ENCODE measurements at regions not wholly inside any gene's neighbourhood (a gene's known extent, or its start where the extent isn't known, plus 50 kb on each side); places are given as distances from the start of the nearest gene placed in this dataset.
"Not testable (repeated sequence)": the region's sequence is repeated elsewhere in the genome, so short reads cannot be mapped to it uniquely, and the experiment has no call there.

- not testable (repeated sequence) for DNase-seq (ENCODE audit: low read depth, low spot score)
Measured at GRCh38 chr20:53669517-53670313, 76.1 kb upstream of the ZNF217 start.

GRCh38 chr20:53668992-53669391 lies 75.4 kb upstream of the ZNF217 start:
- no peak for DNase-seq (ENCODE audit: low read depth, low spot score)

DNA sequence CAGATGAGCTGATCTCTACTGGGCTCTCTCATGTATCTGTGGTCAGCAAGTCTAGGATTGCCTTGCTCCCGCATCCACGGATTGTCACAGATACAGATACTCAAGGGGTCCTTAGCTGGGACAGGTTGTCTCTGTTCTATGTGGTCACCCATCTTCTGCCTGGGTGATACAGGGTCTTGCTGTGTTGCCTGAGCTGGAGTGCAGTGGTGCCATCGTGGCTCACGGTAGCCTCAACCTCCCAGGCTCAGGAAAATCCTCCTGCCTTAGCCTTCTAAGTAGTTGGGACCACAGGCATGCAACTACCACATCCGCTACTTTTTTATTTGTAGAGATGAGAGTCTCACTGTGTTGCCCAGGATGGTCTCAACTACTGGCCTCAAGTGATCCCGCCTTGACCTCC lies 72.5 kb upstream of the ZNF217 start:
- DNase-seq (ENCODE audit: low read depth, low spot score): no peak

DNA sequence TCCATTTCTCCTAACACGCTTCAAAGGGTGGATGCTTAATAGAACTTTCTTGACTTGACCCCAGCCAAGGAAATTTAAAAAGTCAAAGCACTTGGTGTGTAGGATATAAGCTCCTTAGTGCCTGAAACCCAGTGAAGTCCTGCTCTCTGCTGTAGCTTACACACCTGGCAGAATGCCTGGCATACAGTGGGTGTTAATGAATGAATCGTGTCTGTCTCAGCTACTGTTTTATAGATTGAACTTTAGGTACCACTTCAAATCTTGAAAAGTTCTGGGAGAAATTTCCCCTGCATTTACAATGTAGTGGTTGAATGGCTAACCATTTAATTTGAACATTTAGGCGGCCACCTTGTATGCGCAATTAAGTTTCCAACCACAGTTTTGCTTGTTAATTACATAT lies 70.5 kb upstream of the ZNF217 start:
- no peak for DNase-seq (ENCODE audit: low read depth, low spot score)

DNA sequence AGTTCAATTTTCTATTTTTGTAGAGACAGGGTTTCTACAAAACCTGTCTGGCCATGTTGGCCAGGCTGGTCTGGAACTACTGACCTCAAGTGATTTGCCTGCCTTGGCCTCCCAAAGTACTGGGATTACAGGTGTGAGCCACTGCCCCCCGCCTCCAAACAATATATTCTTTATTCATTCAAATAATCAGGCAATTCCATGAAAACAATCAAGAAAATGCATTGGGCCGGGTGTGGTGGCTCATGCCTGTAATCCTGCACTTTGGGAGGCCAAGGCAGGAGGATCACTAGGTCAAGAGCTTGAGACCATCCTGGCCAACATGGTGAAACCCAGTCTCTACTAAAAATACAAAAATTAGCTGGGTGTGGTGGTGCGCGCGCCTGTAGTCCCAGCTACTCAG lies 69.9 kb upstream of the ZNF217 start:
- not testable (repeated sequence) for DNase-seq (ENCODE audit: low read depth, low spot score)

DNA sequence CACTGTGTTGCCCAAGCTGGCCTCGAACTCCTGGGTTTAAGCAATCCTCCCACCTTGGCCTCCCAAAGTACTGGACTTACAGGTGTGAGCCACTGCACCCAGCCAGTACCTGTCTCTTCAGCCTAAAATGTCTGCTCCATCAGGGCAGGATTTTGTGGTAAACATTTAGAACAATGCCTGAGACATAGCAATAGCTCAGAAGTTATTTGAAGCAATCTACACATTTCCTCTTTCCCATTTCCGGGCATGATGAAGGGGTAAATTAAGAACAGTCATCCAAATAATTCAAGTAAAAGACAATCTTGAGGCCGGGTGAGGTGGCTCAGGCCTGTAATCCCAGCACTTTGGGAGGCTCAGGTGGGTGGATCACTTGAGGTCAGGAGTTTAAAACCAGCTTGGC lies 69.0 kb upstream of the ZNF217 start:
- DNase-seq (ENCODE audit: low read depth, low spot score): no peak

DNA sequence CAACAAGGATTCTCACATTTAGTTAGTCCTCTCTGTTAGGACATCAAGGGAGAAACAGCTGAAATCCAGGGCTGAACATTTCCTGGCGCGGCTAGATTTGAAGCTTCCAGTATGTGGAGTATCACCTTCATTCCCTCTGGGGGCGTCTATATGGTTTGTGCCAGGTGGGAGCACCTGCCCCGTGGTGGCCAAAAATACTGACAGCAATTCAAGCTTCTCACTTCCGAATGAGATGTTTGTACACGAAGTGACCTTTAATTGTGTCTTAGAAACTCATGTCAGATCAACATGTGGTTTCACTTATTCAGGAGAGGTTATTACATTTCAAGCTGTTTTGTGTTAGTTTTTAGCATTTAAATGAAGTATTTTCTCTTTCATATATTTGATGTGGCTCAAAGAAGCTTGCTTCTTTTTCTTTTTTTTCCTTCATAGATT lies 67.3 kb upstream of the ZNF217 start:
- no peak for DNase-seq (ENCODE audit: low read depth, low spot score)

- no peak for DNase-seq (ENCODE audit: low read depth, low spot score)
Measured at GRCh38 chr20:53660078-53660909, 66.7 kb upstream of the ZNF217 start.

DNA sequence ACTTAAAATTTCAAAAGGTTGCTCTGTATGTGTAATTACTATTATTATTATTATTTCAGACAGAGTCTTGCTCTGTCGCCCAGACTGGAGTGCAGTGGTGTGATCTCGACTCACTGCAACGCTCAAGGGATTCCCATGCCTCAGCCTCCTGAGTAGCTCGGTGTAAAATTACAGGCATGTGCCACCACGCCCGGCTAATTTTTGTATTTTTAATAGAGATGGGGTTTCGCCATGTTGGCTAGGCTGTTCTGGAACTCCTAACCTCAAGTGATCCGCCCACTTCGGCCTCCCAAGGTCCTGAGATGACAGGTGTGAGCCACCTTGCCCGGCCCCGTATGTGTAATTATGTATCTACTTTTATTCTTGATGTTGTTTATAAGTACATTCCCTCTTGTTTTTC lies 65.3 kb upstream of the ZNF217 start:
- DNase-seq (ENCODE audit: low read depth, low spot score): no peak

GRCh38 chr20:53658322-53658721 lies 64.7 kb upstream of the ZNF217 start:
- DNase-seq (ENCODE audit: low read depth, low spot score): no peak

- DNase-seq (ENCODE audit: low read depth, low spot score): no peak
Measured at GRCh38 chr20:53657732-53658131, 64.1 kb upstream of the ZNF217 start.

DNA sequence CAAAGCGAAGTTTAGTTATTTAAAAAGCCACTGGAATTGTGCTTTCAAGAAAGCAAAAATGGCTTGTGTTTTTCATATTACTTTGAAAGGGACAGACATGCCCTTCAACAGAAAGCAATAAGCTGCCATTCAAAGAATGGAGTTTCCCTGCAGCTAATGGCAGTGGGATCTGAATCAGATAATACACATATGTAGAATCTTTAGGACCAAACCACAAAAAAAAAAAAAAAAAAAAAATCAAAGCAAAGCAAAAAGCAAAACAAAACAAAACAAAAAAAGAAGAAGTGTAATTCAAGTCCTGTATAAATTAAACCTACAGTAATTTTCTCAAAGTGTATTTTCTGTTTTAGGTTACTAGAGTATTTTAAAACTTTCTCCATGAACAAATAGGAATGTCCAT lies 63.6 kb upstream of the ZNF217 start:
- DNase-seq (ENCODE audit: low read depth, low spot score): no peak

DNA sequence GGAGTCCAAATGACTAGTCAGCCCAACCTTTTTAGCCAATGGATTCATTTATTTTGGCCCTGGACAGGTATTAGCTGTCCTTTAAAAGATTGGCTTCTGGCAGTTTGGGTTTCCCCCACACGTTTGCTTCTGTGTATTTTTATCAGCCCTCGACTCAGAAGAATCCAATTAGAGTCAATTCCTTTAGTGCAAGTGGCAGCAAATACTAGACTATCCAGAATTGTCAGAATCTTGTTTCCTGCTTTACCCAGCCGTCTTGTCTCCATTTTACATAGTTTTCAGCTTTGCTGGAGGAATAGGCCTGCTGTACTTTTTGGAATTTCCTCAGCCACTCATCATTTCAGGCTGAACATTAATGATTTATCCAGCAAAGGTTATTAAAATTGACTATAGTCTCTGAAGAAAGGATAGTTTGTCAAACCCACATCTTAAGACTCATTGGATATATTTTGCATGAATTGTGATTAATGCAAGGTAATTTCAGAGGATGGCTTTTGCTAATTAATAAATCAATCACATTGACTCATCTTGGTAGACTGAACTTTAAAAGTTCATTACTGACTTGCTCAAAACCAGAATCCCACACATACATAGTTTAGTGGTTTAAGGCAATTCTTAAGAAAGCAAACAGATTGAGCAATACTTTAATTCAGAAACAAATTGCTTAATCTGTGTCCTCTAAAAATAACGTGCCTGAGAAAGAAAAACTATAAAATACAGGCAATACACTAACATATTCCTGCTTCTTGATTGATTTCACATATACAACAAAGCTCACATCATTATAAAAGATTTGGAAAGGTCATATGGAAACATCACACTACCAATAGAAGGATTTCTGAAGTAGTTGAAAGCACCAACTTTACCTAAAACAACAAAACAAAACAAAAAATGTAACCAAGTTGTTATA lies 62.9 kb upstream of the ZNF217 start:
- DNase-seq (ENCODE audit: low read depth, low spot score): no peak

DNA sequence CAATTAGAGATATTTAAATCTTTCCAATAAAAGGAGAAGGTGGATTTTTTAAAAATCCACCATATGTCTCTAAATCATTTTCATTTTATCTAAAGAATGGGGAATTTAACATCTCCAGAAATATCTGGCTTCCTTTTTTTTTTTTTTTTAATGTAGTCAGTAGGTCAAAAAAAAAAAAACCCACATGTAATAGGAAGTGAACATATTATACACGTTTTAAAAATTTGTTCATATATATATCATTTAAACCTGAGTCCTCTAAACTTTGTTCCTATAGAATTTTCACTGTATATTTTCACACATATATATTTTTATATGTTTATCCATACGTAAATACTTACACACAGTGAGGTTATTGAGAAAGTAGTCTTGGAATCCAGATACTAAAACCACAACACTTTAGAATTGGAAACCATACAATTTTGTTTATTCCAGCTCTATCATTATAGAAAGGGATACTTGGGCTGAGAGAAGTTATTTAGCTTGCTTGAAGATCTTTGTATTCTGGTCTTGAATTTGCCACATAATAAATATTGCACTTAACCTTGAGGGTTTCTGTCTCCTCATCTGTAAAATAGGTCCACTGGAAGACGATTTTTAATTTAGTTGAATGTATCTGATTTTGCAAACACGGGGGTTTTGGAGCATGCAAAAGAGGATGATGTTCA lies 62.1 kb upstream of the ZNF217 start:
- no peak for DNase-seq (ENCODE audit: low read depth, low spot score)

DNA sequence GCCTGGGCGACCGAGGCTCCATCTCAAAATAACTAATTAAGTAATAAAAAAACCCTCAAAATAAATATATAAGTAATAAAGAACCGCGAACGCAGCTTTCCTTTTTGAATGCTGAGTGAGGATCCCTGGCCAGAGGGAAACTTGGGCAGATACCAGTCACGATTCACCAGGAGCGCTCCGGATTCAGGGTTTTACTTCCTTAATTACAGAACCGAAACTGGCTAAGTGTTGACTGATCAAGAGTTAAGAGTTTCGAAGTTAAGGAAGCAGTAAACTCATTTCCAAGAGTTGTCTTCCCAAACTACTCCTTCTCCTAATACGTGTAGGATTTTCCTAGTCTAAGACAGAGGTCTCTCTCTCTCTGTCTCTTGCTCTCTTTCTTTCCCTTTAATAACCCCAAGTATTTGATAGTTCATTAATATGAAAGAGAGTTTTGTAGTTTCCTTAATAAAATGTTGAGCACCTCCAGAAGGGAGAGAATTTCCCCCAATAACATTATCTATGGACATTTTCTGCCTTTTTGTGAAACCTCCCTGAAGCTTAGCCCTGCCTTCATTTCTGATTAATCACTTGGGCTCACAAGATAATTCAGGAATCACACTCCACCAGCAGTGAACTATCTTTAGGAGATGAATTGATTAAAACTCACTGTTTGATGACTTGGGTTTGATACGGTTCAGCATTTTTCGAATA lies 61.4 kb upstream of the ZNF217 start:
- DNase-seq (ENCODE audit: low read depth, low spot score): no peak

DNA sequence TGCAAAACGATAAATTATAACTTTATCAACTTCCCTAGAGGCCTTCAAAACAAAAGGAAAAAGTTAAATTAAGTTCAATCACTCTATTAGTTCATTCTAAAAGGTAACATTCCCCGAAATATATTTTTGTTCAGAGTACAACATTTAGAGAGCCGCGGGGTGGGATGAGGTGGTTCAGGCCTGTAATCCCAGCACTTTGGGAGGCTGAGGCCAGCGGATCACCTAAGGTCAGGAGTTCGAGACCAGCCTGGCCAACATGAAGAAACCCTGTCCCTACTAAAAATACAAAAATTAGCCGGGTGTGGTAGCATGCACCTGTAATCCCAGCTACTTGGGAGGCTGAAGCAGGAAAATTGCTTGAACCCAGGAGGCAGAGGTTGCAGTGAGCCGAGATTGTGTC lies 60.9 kb upstream of the ZNF217 start:
- not testable (repeated sequence) for DNase-seq (ENCODE audit: low read depth, low spot score)

- no peak for DNase-seq (ENCODE audit: low read depth, low spot score)
Measured at GRCh38 chr20:53652859-53653517, 59.3 kb upstream of the ZNF217 start.

DNA sequence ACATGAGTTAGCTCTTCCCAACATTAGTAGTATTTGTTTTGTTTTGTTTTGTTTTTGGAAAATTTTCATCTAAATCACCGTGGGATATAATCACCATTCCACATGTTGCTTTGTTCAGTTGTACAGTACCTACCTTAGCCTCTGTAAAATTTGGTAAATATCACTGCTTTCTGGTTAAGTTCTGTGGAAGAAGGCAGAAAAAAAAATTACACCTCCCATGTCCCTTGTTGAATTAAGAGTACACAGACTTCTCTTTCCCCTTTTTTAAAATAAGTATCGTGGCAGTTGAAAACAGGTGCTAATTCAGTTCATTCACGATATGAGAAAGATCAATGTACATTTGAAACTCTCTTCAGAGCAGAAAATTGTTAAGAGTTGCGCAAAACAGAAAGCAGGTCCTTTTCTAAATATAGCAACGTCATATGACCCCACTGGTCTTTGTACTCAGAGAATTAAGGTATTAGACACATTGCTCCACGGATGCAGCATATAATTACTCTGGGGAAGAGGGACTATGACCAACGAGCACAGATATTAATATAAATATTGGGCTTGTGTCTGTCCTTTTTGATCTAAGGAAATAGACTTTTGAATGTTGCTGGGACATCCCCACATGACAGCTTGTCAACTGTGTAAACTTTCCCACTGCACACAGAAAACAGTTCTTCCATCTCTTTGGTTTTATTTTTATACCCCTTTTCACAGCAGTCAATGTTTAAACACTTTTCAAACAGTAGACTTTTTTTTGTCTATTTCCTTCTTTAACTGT lies 58.6 kb upstream of the ZNF217 start:
- no peak for DNase-seq (ENCODE audit: low read depth, low spot score)

DNA sequence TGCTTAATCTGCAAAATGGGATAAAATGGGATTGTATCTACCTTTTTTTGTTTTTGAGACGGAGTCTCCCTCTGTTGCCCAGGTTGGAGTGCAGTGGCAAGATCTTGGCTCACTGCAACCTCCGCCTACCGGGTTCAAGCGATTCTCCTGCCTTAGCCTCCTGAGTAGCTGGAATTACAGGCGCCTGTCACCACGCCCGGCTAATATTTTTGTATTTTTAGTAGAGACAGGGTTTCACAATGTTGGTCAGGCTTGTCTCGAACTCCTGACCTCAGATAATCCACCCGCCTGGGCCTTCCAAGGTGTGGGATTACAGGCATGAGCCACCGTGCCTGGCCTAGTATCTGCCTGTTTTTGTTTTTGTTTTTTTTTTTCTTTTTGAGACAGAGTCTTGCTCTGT lies 55.9 kb upstream of the ZNF217 start:
- not testable (repeated sequence) for DNase-seq (ENCODE audit: low read depth, low spot score)

Measured in pulmonary artery endothelial cell (primary cell).